MM.1S (cell line): ENCODE measurements at regions not wholly inside any gene's neighbourhood (a gene's known extent, or its start where the extent isn't known, plus 50 kb on each side); places are given as distances from the start of the nearest gene placed in this dataset.

Experiments used
- DNase-seq: peaks from one replicate; pipeline ENCODE4 v3.0.0-alpha.2; 2015
- H2AFZ ChIP-seq: fragments of 300-600 bp; sonication (generic); 2 replicates; pipeline ENCODE4 v1.6.0; 2016; ENCODE audit warnings: antibody characterized with exemption, low read length
- H3F3A ChIP-seq: fragments of 300-600 bp; sonication (generic); 2 replicates; pipeline ENCODE4 v1.6.1; 2016; ENCODE audit warnings: mild to moderate bottlenecking, antibody characterized with exemption, low read length, moderate library complexity, mixed read lengths; ENCODE audit not compliant: insufficient read depth
- H3K27ac ChIP-seq: fragments of 300-600 bp; sonication (generic); 2 replicates; pipeline ENCODE4 v1.5.1; 2016; ENCODE audit warnings: mild to moderate bottlenecking, low read length
- H3K27me3 ChIP-seq: fragments of 300-600 bp; sonication (generic); replicated peaks from 2 replicates; pipeline ENCODE4 v1.6.0; 2016; ENCODE audit warnings: low read length; ENCODE audit not compliant: insufficient read depth
- H3K36me3 ChIP-seq: fragments of 300-600 bp; sonication (generic); replicated peaks from 2 replicates; pipeline ENCODE4 v1.6.1; 2016; ENCODE audit warnings: mild to moderate bottlenecking, low read length, mixed read lengths; ENCODE audit not compliant: insufficient read depth
- H3K4me1 ChIP-seq: fragments of 300-600 bp; sonication (generic); 2 replicates; pipeline ENCODE4 v1.6.1; 2016; ENCODE audit warnings: low read length, mixed read lengths
- H3K4me2 ChIP-seq: fragments of 300-600 bp; sonication (generic); 2 replicates; pipeline ENCODE4 v1.6.0; 2016; ENCODE audit warnings: low read depth, low read length
- H3K4me3 ChIP-seq: fragments of 300-600 bp; sonication (generic); 2 replicates; pipeline ENCODE4 v1.5.1; 2016; ENCODE audit warnings: low read length, mixed read lengths
- H3K79me2 ChIP-seq: fragments of 300-600 bp; sonication (generic); 2 replicates; pipeline ENCODE4 v1.6.1; 2016; ENCODE audit warnings: mixed run types, low read length, mixed read lengths
- H3K9ac ChIP-seq: fragments of 300-600 bp; sonication (generic); 2 replicates; pipeline ENCODE4 v1.6.1; 2016; ENCODE audit warnings: low read length, mixed read lengths
- H3K9me2 ChIP-seq: fragments of 300-600 bp; sonication (generic); replicated peaks from 2 replicates; pipeline ENCODE4 v1.6.1; 2016; ENCODE audit warnings: mild to moderate bottlenecking, low read length, mixed read lengths; ENCODE audit not compliant: insufficient read depth
- H3K9me3 ChIP-seq: fragments of 300-600 bp; sonication (generic); replicated peaks from 2 replicates; pipeline ENCODE4 v1.6.1; 2016; ENCODE audit warnings: mild to moderate bottlenecking, low read length, mixed read lengths; ENCODE audit not compliant: insufficient read depth
- H4K20me1 ChIP-seq: fragments of 300-600 bp; sonication (generic); 2 replicates; pipeline ENCODE4 v1.6.1; 2016; ENCODE audit warnings: mild to moderate bottlenecking, low read length, moderate library complexity, mixed read lengths; ENCODE audit not compliant: insufficient read depth
- EZH2 ChIP-seq: fragments of 300-600 bp; sonication (generic); optimal IDR thresholded peaks from 2 replicates; pipeline ENCODE3; 2017; ENCODE audit warnings: low read depth, mild to moderate bottlenecking, antibody characterized with exemption, low read length, mixed read lengths
- EZH2phosphoT487 ChIP-seq: fragments of 300-600 bp; sonication (generic); IDR thresholded peaks from 2 replicates; pipeline ENCODE4 v1.6.1; 2018; ENCODE audit warnings: antibody characterized with exemption, low read length
- TF ChIP-seq, protein P1 (sequence below): fragments of 300-600 bp; sonication (generic); IDR thresholded peaks from 2 replicates; pipeline ENCODE4 v1.5.1; 2016; ENCODE audit warnings: antibody characterized with exemption, low read length, mixed read lengths

DNA sequence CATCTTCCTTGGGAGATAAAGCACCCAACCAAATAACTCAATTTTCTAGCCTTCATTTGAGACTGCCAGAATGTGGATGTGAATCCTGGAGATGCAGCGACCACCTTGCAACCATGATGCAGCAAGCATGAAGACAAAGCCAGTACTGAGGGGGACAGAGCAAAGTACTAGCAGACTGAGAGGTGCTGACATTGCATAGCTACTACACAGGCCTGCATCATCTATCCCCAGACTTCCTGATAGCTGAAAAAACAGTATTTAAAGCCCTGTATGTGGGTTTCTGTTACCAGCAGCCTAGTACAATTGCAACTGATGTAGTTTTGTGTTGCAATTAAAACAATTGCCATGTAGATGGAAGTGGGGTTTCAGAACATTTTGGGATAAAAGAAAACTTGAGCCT lies 146.3 kb upstream of the VEPH1 start:
- Histone ChIP-seq H3F3A (peaks cover 11% of the 10 kb centered on the region), H3K9ac (no peak overlapping the region), H3K4me1 (peaks cover 23% of the 10 kb centered on the region), H2AFZ (peak overlapping the region; percentile 41; the same call in 1 of the 2 replicates), H3K4me3 (no peak overlapping the region; the same call in 1 of the 2 replicates), H3K9me2 (no peaks in the 10 kb centered on the region), H3K27me3 (no peaks in the 10 kb centered on the region), H3K27ac (peak overlapping the region; percentile 54; the same call in 1 of the 2 replicates), H3K4me2 (peak overlapping the region; percentile 47), H4K20me1 (no peaks in the 10 kb centered on the region), H3K36me3 (no peaks in the 10 kb centered on the region), H3K79me2 (no peaks in the 10 kb centered on the region), H3K9me3 (no peaks in the 10 kb centered on the region)
- DNase-seq: peak; percentile 85
- TF ChIP-seq, protein P1, sequence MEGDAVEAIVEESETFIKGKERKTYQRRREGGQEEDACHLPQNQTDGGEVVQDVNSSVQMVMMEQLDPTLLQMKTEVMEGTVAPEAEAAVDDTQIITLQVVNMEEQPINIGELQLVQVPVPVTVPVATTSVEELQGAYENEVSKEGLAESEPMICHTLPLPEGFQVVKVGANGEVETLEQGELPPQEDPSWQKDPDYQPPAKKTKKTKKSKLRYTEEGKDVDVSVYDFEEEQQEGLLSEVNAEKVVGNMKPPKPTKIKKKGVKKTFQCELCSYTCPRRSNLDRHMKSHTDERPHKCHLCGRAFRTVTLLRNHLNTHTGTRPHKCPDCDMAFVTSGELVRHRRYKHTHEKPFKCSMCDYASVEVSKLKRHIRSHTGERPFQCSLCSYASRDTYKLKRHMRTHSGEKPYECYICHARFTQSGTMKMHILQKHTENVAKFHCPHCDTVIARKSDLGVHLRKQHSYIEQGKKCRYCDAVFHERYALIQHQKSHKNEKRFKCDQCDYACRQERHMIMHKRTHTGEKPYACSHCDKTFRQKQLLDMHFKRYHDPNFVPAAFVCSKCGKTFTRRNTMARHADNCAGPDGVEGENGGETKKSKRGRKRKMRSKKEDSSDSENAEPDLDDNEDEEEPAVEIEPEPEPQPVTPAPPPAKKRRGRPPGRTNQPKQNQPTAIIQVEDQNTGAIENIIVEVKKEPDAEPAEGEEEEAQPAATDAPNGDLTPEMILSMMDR: no peak
- TF ChIP-seq EZH2phosphoT487: no peak
- no peak for TF ChIP-seq EZH2

DNA sequence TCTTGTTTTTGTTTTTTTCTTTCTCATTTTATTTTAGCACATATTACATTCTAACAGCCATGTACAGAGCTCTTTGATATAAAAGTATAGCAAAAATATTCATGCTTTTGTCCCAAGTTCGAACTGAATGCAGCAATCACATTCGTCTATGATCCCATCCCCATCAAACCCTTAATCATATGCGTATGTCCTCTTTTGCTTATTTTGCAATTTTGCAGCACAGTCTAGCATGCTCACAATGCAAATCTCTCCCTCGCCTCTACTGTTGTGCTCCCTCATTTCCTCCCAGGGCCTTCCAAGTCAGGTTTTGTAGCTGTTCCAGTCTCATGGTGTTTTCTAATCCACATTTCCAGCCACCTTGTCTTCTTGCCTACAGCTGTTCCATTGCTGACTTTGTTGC lies 144.6 kb upstream of the VEPH1 start:
- TF ChIP-seq EZH2 (no peak), EZH2phosphoT487 (no peak)
- TF ChIP-seq, protein P1: no peak
- no peak for DNase-seq
- H3K4me1 ChIP-seq: peaks cover 23% of the 10 kb centered on the region

DNA sequence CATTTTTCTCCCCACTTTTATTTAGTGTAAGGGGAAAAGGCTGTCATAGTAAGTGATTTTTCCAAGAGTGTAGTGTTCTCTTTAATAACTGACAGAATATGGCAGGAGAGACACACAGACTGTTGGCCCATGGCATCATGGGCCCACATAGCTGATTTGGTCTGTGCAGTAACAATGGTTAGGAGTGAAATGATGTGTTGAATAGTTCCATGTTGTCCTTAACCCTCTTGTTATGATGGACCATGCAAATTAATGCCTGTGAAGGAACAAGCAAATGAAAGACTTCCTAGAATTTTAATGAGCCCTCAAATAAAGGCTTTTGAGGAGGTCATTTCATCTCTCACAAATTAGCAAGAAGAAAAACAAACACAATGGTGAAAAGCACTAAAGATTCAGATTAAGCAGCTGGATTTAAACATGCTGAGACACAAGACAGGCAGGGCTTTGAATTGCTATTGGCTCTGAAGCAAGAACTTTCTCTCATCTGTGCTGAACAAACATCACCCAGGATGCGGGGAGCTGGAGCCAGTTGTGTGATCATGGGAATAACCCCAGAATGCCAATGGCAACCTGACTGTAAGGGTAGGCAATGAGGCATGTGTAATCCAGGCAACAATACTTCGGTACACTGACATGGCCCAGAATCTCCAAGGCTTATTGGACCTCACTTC lies 136.7 kb upstream of the VEPH1 start:
- DNase-seq: no peak
- H4K20me1 ChIP-seq: no peaks in the 10 kb centered on the region
- no peak overlapping the region for H3K4me2 ChIP-seq
- H3F3A ChIP-seq: no peaks in the 10 kb centered on the region
- no peaks in the 10 kb centered on the region for H3K79me2 ChIP-seq
- H2AFZ ChIP-seq: no peak overlapping the region
- H3K4me1 ChIP-seq: no peaks in the 10 kb centered on the region
- no peaks in the 10 kb centered on the region for H3K36me3 ChIP-seq
- no peak overlapping the region for H3K27ac ChIP-seq
- no peaks in the 10 kb centered on the region for H3K9me3 ChIP-seq
- TF ChIP-seq EZH2phosphoT487: no peak
- no peak for TF ChIP-seq EZH2
- TF ChIP-seq, protein P1: no peak
- no peaks in the 10 kb centered on the region for H3K27me3 ChIP-seq
- H3K9ac ChIP-seq: no peak overlapping the region
- H3K4me3 ChIP-seq: no peak overlapping the region
- no peaks in the 10 kb centered on the region for H3K9me2 ChIP-seq

More for the DNA sequence above, 144.6 kb upstream of the VEPH1 start:
- H3K9me3 ChIP-seq: no peaks in the 10 kb centered on the region
- H3K27me3 ChIP-seq: no peaks in the 10 kb centered on the region
- H3K36me3 ChIP-seq: no peaks in the 10 kb centered on the region
- peaks cover 11% of the 10 kb centered on the region for H3F3A ChIP-seq
- H3K4me3 ChIP-seq: no peak overlapping the region
- H3K9me2 ChIP-seq: no peaks in the 10 kb centered on the region
- H3K4me2 ChIP-seq: no peak overlapping the region
- H3K27ac ChIP-seq: no peak overlapping the region
- H3K79me2 ChIP-seq: no peaks in the 10 kb centered on the region
- no peaks in the 10 kb centered on the region for H4K20me1 ChIP-seq
- H3K9ac ChIP-seq: no peak overlapping the region
- H2AFZ ChIP-seq: no peak overlapping the region
